CD4-positive, CD25-positive, alpha-beta regulatory T cell (primary cell): ENCODE measurements at regions not wholly inside any gene's neighbourhood (a gene's known extent, or its start where the extent isn't known, plus 50 kb on each side); places are given as distances from the start of the nearest gene placed in this dataset.

Experiments used
- ATAC-seq, 2 donors: fragments of 150-1000 bp; cut with Tn5 transposase; one replicate each; pipeline ENCODE4 v1.10.0; 2021; ENCODE audit warnings: low read depth in 2 of 2, moderate number of reproducible peaks in 2 of 2, moderate library complexity in 1 of 2
- DNase-seq, 3 donors: peaks; one replicate each; pipeline versions ENCODE4 v3.0.0 to v3.0.0-alpha.2; 2012 to 2022; ENCODE audit warnings: mixed read lengths in 1 of 3
- H3K27ac ChIP-seq: one replicate; pipeline ENCODE4 v1.7.0; 2013; ENCODE audit warnings: mild to moderate bottlenecking, low read length; ENCODE audit not compliant: insufficient read depth, poor library complexity, severe bottlenecking
- H3K27me3 ChIP-seq: one replicate; pipeline ENCODE4 v1.7.0; 2013; ENCODE audit warnings: low read length; ENCODE audit not compliant: control insufficient read depth, insufficient read depth
- H3K36me3 ChIP-seq: one replicate; pipeline ENCODE4 v1.7.0; 2013; ENCODE audit warnings: mild to moderate bottlenecking, low read length, moderate library complexity; ENCODE audit not compliant: control insufficient read depth, insufficient read depth
- H3K4me1 ChIP-seq: 2 replicates; pipeline ENCODE4 v1.7.0; 2013; ENCODE audit warnings: mild to moderate bottlenecking, low read length; ENCODE audit not compliant: insufficient read depth, control insufficient read depth, poor library complexity, severe bottlenecking
- H3K4me3 ChIP-seq: one replicate; pipeline ENCODE4 v1.7.0; 2013; ENCODE audit warnings: low read depth, mild to moderate bottlenecking, low read length, moderate library complexity
- H3K9me3 ChIP-seq, 2 experiments: 1 replicate in 1 of 2; 2 replicates in 1 of 2; pipeline ENCODE4 v1.7.0; 2013; ENCODE audit warnings: low read length in 2 of 2, mild to moderate bottlenecking in 1 of 2, moderate library complexity in 1 of 2; ENCODE audit not compliant: control insufficient read depth in 2 of 2
- H3K27ac Mint-ChIP-seq, 3 donors: one replicate each; pipeline ENCODE4 v1.8.0; 2020 to 2022; ENCODE audit warnings: mild to moderate bottlenecking in 3 of 3, mixed read lengths in 3 of 3, moderate library complexity in 2 of 3
- H3K27me3 Mint-ChIP-seq: one replicate; pipeline ENCODE4 v1.8.0; 2022; ENCODE audit warnings: mild to moderate bottlenecking, mixed read lengths
- H3K36me3 Mint-ChIP-seq: one replicate; pipeline ENCODE4 v1.8.0; 2020; ENCODE audit warnings: mixed read lengths
- H3K4me1 Mint-ChIP-seq, 4 donors: one replicate each; pipeline ENCODE4 v1.8.0; 2020 to 2022; ENCODE audit warnings: mixed read lengths in 4 of 4, mild to moderate bottlenecking in 1 of 4
- H3K4me3 Mint-ChIP-seq, 4 donors: one replicate each; pipeline ENCODE4 v1.8.0; 2020 to 2022; ENCODE audit warnings: mild to moderate bottlenecking in 4 of 4, mixed read lengths in 4 of 4, moderate library complexity in 3 of 4
- H3K9me3 Mint-ChIP-seq, 7 donors: one replicate each; pipeline ENCODE4 v1.8.0; 2020 to 2022; ENCODE audit warnings: mixed read lengths in 7 of 7, mild to moderate bottlenecking in 3 of 7, moderate library complexity in 2 of 7

- no peak for DNase-seq
- no peaks in the 10 kb centered on the region for H3K4me1 ChIP-seq
- H3K9me3 ChIP-seq: no peaks in the 10 kb centered on the region
- no peaks in the 10 kb centered on the region for H3K27me3 ChIP-seq
- H3K4me3 Mint-ChIP-seq: no peak overlapping the region
- no peak for ATAC-seq
- H3K27ac ChIP-seq: no peak overlapping the region
- H3K27me3 Mint-ChIP-seq: no peaks in the 10 kb centered on the region
- H3K4me3 ChIP-seq: no peak overlapping the region
- H3K4me1 Mint-ChIP-seq: no peaks in the 10 kb centered on the region
- H3K36me3 ChIP-seq: no peaks in the 10 kb centered on the region
- H3K9me3 Mint-ChIP-seq: peaks cover 0 to 8% (median 2%) of the 10 kb centered on the region in 7 donors
- no peaks in the 10 kb centered on the region for H3K36me3 Mint-ChIP-seq
- no peak overlapping the region for H3K27ac Mint-ChIP-seq
Observed at GRCh38 chr2:122191331-122191730, 435.9 kb downstream of the TSN start.

GRCh38 chr2:122193622-122194021 lies 438.2 kb downstream of the TSN start:
- Histone ChIP-seq H3K4me1 (no peaks in the 10 kb centered on the region), H3K9me3 (no peaks in the 10 kb centered on the region), H3K36me3 (no peaks in the 10 kb centered on the region), H3K4me3 (no peak overlapping the region), H3K27ac (no peak overlapping the region), H3K27me3 (no peaks in the 10 kb centered on the region)
- no peaks in the 10 kb centered on the region for H3K4me1 Mint-ChIP-seq
- no peak for ATAC-seq
- no peaks in the 10 kb centered on the region for H3K36me3 Mint-ChIP-seq
- no peak for DNase-seq
- no peak overlapping the region for H3K4me3 Mint-ChIP-seq
- H3K27ac Mint-ChIP-seq: no peak overlapping the region
- H3K9me3 Mint-ChIP-seq: peaks cover 0 to 8% (median 0%) of the 10 kb centered on the region in 7 donors
- H3K27me3 Mint-ChIP-seq: no peaks in the 10 kb centered on the region

GRCh38 chr2:122194546-122194945 lies 439.1 kb downstream of the TSN start:
- Histone ChIP-seq H3K4me3 (no peak overlapping the region), H3K36me3 (no peaks in the 10 kb centered on the region), H3K27me3 (no peaks in the 10 kb centered on the region), H3K27ac (no peak overlapping the region), H3K4me1 (no peaks in the 10 kb centered on the region), H3K9me3 (no peaks in the 10 kb centered on the region)
- DNase-seq: no peak
- Mint-ChIP-seq H3K36me3 (no peaks in the 10 kb centered on the region), H3K4me3 (no peak overlapping the region), H3K27ac (no peak overlapping the region), H3K4me1 (no peaks in the 10 kb centered on the region), H3K9me3 (peaks cover 0 to 8% (median 0%) of the 10 kb centered on the region in 7 donors), H3K27me3 (no peaks in the 10 kb centered on the region)
- no peak for ATAC-seq

GRCh38 chr2:122203523-122203922 lies 448.1 kb downstream of the TSN start:
- DNase-seq (no peak), ATAC-seq (no peak)
- Histone ChIP-seq H3K4me3 (no peak overlapping the region), H3K27ac (no peak overlapping the region), H3K27me3 (no peaks in the 10 kb centered on the region), H3K4me1 (no peaks in the 10 kb centered on the region), H3K9me3 (no peaks in the 10 kb centered on the region), H3K36me3 (no peaks in the 10 kb centered on the region)
- H3K9me3 Mint-ChIP-seq: peaks cover 0 to 5% (median 0%) of the 10 kb centered on the region in 7 donors
- H3K4me3 Mint-ChIP-seq: no peak overlapping the region
- no peaks in the 10 kb centered on the region for H3K4me1 Mint-ChIP-seq
- no peaks in the 10 kb centered on the region for H3K27me3 Mint-ChIP-seq
- no peaks in the 10 kb centered on the region for H3K36me3 Mint-ChIP-seq
- no peak overlapping the region for H3K27ac Mint-ChIP-seq

GRCh38 chr2:122205641-122206040 lies 450.2 kb downstream of the TSN start:
- Histone ChIP-seq H3K4me1 (no peaks in the 10 kb centered on the region), H3K27me3 (no peaks in the 10 kb centered on the region), H3K36me3 (no peaks in the 10 kb centered on the region), H3K27ac (no peak overlapping the region), H3K9me3 (no peaks in the 10 kb centered on the region), H3K4me3 (no peak overlapping the region)
- Mint-ChIP-seq H3K9me3 (peaks cover 0 to 6% (median 0%) of the 10 kb centered on the region in 7 donors), H3K4me1 (no peaks in the 10 kb centered on the region), H3K36me3 (no peaks in the 10 kb centered on the region), H3K27ac (no peak overlapping the region), H3K4me3 (no peak overlapping the region), H3K27me3 (no peaks in the 10 kb centered on the region)
- no peak for ATAC-seq
- DNase-seq: no peak

- no peaks in the 10 kb centered on the region for H3K4me1 ChIP-seq
- Mint-ChIP-seq H3K27me3 (no peaks in the 10 kb centered on the region), H3K9me3 (peaks cover 0 to 6% (median 0%) of the 10 kb centered on the region in 7 donors), H3K4me1 (no peaks in the 10 kb centered on the region), H3K27ac (no peak overlapping the region), H3K4me3 (no peak overlapping the region), H3K36me3 (no peaks in the 10 kb centered on the region)
- no peak overlapping the region for H3K4me3 ChIP-seq
- DNase-seq (no peak), ATAC-seq (no peak)
- no peaks in the 10 kb centered on the region for H3K36me3 ChIP-seq
- no peaks in the 10 kb centered on the region for H3K27me3 ChIP-seq
- H3K9me3 ChIP-seq: no peaks in the 10 kb centered on the region
- H3K27ac ChIP-seq: no peak overlapping the region
Observed at GRCh38 chr2:122206101-122206500, 450.6 kb downstream of the TSN start.

- peaks cover 0 to 6% (median 0%) of the 10 kb centered on the region in 7 donors for H3K9me3 Mint-ChIP-seq
Observed at GRCh38 chr2:122209377-122209776, 453.9 kb downstream of the TSN start.

GRCh38 chr2:122210065-122210464 lies 454.6 kb downstream of the TSN start:
- no peaks in the 10 kb centered on the region for H3K4me1 Mint-ChIP-seq
- Histone ChIP-seq H3K4me1 (no peaks in the 10 kb centered on the region), H3K27me3 (no peaks in the 10 kb centered on the region), H3K4me3 (no peak overlapping the region), H3K27ac (no peak overlapping the region), H3K36me3 (no peaks in the 10 kb centered on the region), H3K9me3 (no peaks in the 10 kb centered on the region)
- H3K4me3 Mint-ChIP-seq: no peak overlapping the region
- H3K27me3 Mint-ChIP-seq: no peaks in the 10 kb centered on the region
- ATAC-seq: no peak
- no peak overlapping the region for H3K27ac Mint-ChIP-seq
- no peak for DNase-seq
- no peaks in the 10 kb centered on the region for H3K36me3 Mint-ChIP-seq
- peaks cover 0 to 6% (median 0%) of the 10 kb centered on the region in 7 donors for H3K9me3 Mint-ChIP-seq

More at GRCh38 chr2:122209377-122209776, 453.9 kb downstream of the TSN start:
- Histone ChIP-seq H3K27me3 (no peaks in the 10 kb centered on the region), H3K27ac (no peak overlapping the region), H3K9me3 (no peaks in the 10 kb centered on the region), H3K4me3 (no peak overlapping the region), H3K4me1 (no peaks in the 10 kb centered on the region), H3K36me3 (no peaks in the 10 kb centered on the region)
- ATAC-seq (no peak), DNase-seq (no peak)
- Mint-ChIP-seq H3K36me3 (no peaks in the 10 kb centered on the region), H3K27me3 (no peaks in the 10 kb centered on the region), H3K27ac (no peak overlapping the region), H3K4me1 (no peaks in the 10 kb centered on the region), H3K4me3 (no peak overlapping the region)
